ENCODE measurements at regions not wholly inside any gene's neighbourhood (a gene's known extent, or its start where the extent isn't known, plus 50 kb on each side); places are given as distances from the start of the nearest gene placed in this dataset.

DNA sequence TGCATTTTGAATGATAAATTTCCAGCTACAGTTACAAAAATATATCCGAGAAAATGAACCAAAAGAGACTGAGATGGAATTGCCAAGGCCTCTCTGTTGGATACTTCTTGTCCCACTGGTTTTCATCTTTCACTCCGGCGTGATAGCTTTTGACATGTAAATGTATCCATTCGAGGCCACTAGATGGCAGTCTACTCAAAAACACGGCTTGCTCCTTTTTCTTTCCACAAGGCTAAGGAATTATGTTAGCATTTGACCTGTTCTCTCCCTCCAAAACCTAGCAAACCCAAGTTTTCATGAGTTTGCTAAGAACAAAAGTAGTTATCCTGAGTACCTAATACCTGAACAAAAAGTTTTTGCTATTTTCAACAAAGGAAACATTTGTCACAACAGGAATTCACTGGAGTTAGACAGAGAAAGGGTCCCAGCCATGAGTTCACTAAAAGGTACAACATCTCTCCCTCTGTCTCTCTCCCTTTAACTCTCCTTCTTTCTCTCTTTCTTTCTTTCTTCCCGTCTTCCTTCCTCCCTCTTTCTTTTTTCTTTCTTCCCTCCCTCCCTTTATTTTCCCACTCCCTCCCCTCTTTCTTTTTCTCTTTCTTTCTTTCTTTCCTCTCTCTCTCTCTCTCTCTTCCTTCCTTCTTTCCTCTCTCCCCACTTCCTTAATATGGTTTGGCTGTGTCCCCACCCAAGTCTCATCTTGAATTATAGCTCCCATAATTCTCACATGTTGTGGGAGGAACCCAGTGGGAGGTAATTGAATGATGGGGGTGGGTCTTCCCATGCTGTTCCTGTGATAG is 207.9 kb upstream of the MYO3A start:
- TF ChIP-seq, protein P1, sequence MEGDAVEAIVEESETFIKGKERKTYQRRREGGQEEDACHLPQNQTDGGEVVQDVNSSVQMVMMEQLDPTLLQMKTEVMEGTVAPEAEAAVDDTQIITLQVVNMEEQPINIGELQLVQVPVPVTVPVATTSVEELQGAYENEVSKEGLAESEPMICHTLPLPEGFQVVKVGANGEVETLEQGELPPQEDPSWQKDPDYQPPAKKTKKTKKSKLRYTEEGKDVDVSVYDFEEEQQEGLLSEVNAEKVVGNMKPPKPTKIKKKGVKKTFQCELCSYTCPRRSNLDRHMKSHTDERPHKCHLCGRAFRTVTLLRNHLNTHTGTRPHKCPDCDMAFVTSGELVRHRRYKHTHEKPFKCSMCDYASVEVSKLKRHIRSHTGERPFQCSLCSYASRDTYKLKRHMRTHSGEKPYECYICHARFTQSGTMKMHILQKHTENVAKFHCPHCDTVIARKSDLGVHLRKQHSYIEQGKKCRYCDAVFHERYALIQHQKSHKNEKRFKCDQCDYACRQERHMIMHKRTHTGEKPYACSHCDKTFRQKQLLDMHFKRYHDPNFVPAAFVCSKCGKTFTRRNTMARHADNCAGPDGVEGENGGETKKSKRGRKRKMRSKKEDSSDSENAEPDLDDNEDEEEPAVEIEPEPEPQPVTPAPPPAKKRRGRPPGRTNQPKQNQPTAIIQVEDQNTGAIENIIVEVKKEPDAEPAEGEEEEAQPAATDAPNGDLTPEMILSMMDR (IDR thresholded peaks at IDR 0.05) = peak; percentile 25 to 64 (median 39)
- no peak for TF ChIP-seq POLR2A (IDR thresholded peaks at IDR 0.05)
